HG03565 (cell line): ENCODE measurements at regions not wholly inside any gene's neighbourhood (a gene's known extent, or its start where the extent isn't known, plus 50 kb on each side); places are given as distances from the start of the nearest gene placed in this dataset.
"Not testable (repeated sequence)": the region's sequence is repeated elsewhere in the genome, so short reads cannot be mapped to it uniquely, and the experiment has no call there.

Experiments
- ATAC-seq: cut with Tn5 transposase; IDR thresholded peaks from one replicate; pipeline ENCODE4 v1.9.1; 2021; ENCODE audit warnings: mild to moderate bottlenecking, moderate library complexity; ENCODE audit not compliant: unreplicated experiment

- no peak for ATAC-seq
These were observed 180.2 kb upstream of the AKR1E2 start for GRCh38 chr10:4645836-4646235.

- ATAC-seq: no peak
These were observed 182.5 kb upstream of the AKR1E2 start for GRCh38 chr10:4643471-4643870.

- no peak for ATAC-seq
These were observed 186.0 kb upstream of the AKR1E2 start for GRCh38 chr10:4639960-4640359.

GRCh38 chr10:4638099-4638498 is 187.9 kb upstream of the AKR1E2 start:
- ATAC-seq: no peak

- ATAC-seq: no peak
These were observed 188.3 kb upstream of the AKR1E2 start for GRCh38 chr10:4637657-4638056.

- ATAC-seq: no peak
These were observed 190.1 kb upstream of the AKR1E2 start for GRCh38 chr10:4635883-4636282.

GRCh38 chr10:4635388-4635787 is 190.6 kb upstream of the AKR1E2 start:
- no peak for ATAC-seq

GRCh38 chr10:4633776-4634175 is 192.2 kb upstream of the AKR1E2 start:
- ATAC-seq: no peak

- ATAC-seq: no peak
These were observed 192.8 kb upstream of the AKR1E2 start for GRCh38 chr10:4633186-4633585.

- ATAC-seq: no peak
These were observed 193.2 kb upstream of the AKR1E2 start for GRCh38 chr10:4632757-4633156.

- no peak for ATAC-seq
These were observed 199.1 kb upstream of the AKR1E2 start for GRCh38 chr10:4626919-4627318.

GRCh38 chr10:4623757-4624420 is 202.1 kb upstream of the AKR1E2 start:
- ATAC-seq: no peak

GRCh38 chr10:4623200-4623599 is 202.8 kb upstream of the AKR1E2 start:
- no peak for ATAC-seq

- no peak for ATAC-seq
These were observed 203.6 kb upstream of the AKR1E2 start for GRCh38 chr10:4622384-4622783.

GRCh38 chr10:4617589-4617988 is 208.4 kb upstream of the AKR1E2 start:
- ATAC-seq: no peak

GRCh38 chr10:4615042-4615441 is 211.0 kb upstream of the AKR1E2 start:
- no peak for ATAC-seq

- ATAC-seq: no peak
These were observed 216.8 kb upstream of the AKR1E2 start for GRCh38 chr10:4609251-4609650.

GRCh38 chr10:4607681-4608080 is 218.3 kb upstream of the AKR1E2 start:
- ATAC-seq: no peak

- ATAC-seq: no peak
These were observed 219.0 kb upstream of the AKR1E2 start for GRCh38 chr10:4606856-4607636.

- no peak for ATAC-seq
These were observed 223.1 kb upstream of the AKR1E2 start for GRCh38 chr10:4602764-4603491.

- no peak for ATAC-seq
These were observed 226.5 kb upstream of the AKR1E2 start for GRCh38 chr10:4599471-4599870.

GRCh38 chr10:4597898-4598297 is 228.1 kb upstream of the AKR1E2 start:
- not testable (repeated sequence) for ATAC-seq
